ENCODE measurements at regions not wholly inside any gene's neighbourhood (a gene's known extent, or its start where the extent isn't known, plus 50 kb on each side); places are given as distances from the start of the nearest gene placed in this dataset.

- TF ChIP-seq ZNF584 (CRISPR knock-in tag; IDR thresholded peaks at IDR 0.05; ENCODE audit: low read depth): no peak
- 0 out of 2 replicates have a peak, but pooled peaks have one; percentile 20 for TF ChIP-seq CC2D1A (IDR thresholded peaks at IDR 0.05)
- TF ChIP-seq CTCF (IDR thresholded peaks at IDR 0.05 in 2 of 3, conservative IDR thresholded peaks at IDR 0.05 in 1 of 3; ENCODE audit: insufficient read depth in 2 of 3, low read depth in 1 of 3, low read length in 3 of 3): peak; percentile 67 to 81 (median 77)
- no peak for TF ChIP-seq BHLHE40 (IDR thresholded peaks at IDR 0.05; ENCODE audit: low read length)
- no peak for TF ChIP-seq MNT (conservative IDR thresholded peaks at IDR 0.05)
- no peak for TF ChIP-seq KLF10 (CRISPR knock-in tag; IDR thresholded peaks at IDR 0.05)
- TF ChIP-seq SOX6 (IDR thresholded peaks at IDR 0.05): no peak
- no peak for TF ChIP-seq HDAC8 (tag; IDR thresholded peaks at IDR 0.05)
- TF ChIP-seq ZNF143 (CRISPR knock-in tag; IDR thresholded peaks at IDR 0.05): no peak
- no peak for TF ChIP-seq ZBTB11 (CRISPR knock-in tag; IDR thresholded peaks at IDR 0.05)
- no peak for TF ChIP-seq TCFL5 (CRISPR knock-in tag; conservative IDR thresholded peaks at IDR 0.05)
- no peak for TF ChIP-seq ZNF586 (CRISPR knock-in tag; conservative IDR thresholded peaks at IDR 0.05)
- TF ChIP-seq STAG1 (CRISPR knock-in tag; IDR thresholded peaks at IDR 0.05; ENCODE audit: borderline replicate concordance): peak; percentile 70; the same call in 1 of the 2 replicates
- peak; percentile 81 for TF ChIP-seq SMC3 (conservative IDR thresholded peaks at IDR 0.05; ENCODE audit: insufficient read depth, low read depth, low read length)
- TF ChIP-seq DEAF1 (CRISPR knock-in tag; IDR thresholded peaks at IDR 0.05): 0 out of 2 replicates have a peak, but pooled peaks have one; percentile 45
- TF ChIP-seq ZNF778 (CRISPR knock-in tag; IDR thresholded peaks at IDR 0.05): no peak
Measured at GRCh38 chr9:19925674-19926503, 137.1 kb upstream of the SLC24A2 start (continued).
